GM19351 (cell line): ENCODE measurements at regions not wholly inside any gene's neighbourhood (a gene's known extent, or its start where the extent isn't known, plus 50 kb on each side); places are given as distances from the start of the nearest gene placed in this dataset.
"Not testable (repeated sequence)": the region's sequence is repeated elsewhere in the genome, so short reads cannot be mapped to it uniquely, and the experiment has no call there.

ENCODE experiments used
- ATAC-seq: cut with Tn5 transposase; IDR thresholded peaks from one replicate; pipeline ENCODE4 v1.9.1; 2021; ENCODE audit warnings: mild to moderate bottlenecking, moderate library complexity; ENCODE audit not compliant: unreplicated experiment

DNA sequence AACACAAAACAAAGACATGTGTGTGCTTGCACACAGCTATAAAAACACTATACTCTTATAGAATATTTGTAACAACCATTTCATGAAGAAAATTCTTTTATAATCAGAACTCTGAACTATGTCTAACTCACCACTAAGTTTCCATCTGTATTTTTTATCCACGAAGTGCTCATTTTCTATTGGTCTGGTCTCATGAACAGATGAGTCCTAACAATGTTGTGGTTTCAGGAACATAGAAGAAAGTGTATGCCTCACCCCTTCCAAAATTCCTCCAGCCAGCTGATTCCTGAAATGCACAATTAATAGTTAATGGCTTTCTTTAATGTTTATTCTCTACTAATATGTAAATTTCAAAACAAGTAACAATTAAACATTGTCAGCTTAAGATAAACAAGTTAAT is 325.3 kb upstream of the GRAMD2B start:
- ATAC-seq = no peak

DNA sequence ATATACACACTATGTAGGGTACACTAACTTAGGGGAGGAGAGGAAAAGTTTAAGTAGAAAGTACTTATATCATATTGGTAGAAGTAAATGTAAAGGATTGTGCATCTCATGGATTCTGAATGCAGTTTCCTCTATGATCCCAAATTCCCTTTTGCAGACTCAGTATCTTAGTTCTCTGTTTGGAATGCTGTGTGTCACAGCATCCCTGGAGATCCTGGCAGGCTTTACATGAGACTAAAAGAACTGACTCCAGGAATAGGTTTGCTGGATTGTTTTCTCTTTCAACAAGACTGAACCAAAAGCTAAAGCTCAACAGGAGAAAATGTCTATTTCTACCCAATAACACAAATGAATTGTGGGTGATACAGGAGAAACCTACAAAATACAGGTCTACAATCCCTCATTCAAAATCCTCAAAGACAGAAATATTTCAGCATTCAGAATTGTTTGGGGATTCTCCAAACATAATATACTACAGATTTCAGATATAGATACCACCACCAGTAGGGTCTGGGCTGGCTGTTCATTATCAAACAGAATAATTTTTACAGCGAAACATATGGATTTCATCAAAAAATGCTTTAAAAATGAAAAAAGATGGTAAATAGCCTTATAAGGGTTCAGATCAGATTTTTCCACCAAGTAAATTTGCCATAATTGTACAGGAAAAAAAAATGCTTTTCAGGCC is 324.7 kb upstream of the GRAMD2B start:
- ATAC-seq = no peak

DNA sequence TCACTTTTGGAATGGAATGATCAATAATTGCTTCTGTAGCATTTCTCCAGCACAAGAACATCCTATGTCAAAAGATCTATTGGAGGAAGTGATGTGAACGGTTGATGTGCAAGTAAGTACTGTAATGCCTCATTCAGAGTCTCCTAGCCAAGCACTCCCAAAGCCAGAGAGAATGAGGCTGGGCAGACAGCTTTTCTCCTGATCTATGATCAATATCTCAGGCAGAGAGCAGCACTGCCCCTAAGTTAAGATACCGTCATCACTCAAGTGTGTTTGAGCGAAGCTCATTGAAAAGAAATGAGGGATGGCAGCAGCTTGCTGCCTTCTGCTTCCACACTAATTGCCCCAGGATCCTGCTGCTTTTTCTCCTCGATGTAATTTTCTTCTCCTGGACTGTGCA is 324.1 kb upstream of the GRAMD2B start:
- no peak for ATAC-seq

DNA sequence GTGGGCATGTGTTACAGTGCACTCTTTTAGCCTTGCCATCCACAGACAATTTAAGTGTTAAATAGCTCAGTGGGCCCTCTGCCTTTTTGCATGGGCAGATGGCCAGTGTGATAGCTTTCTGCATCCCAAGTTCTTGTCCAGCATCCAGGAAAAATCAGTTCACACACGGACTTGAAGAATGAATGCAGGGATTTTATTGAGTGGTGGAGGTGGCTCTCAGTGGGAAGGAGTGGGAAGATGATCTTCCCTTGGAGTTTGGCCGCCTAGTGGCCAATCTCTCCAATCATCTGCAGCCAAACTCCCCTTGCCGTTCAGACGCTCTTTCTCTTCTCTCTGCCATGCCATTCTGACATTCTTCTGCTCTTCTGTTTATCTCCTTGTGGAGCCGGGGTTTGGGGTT is 322.4 kb upstream of the GRAMD2B start:
- no peak for ATAC-seq

DNA sequence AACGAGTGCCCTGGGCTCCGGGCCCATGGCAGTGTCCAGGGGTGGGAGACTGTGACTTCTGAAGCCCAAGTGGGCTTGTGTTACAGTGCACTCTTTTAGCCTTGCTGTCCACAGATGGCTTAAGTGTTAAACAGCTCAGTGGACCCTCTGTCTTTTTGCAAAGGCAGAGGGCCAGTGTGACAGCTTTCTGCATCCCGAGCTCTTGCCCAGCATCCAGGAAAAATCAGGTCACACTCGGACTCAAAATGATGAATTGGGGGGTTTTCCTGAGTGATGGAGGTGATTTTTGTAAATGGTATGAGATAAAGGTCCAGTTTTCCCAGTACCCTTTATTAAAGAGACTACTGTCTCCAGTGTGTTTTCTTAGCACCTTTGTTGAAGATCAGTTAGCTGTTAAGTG is 321.3 kb upstream of the GRAMD2B start:
- no peak for ATAC-seq

DNA sequence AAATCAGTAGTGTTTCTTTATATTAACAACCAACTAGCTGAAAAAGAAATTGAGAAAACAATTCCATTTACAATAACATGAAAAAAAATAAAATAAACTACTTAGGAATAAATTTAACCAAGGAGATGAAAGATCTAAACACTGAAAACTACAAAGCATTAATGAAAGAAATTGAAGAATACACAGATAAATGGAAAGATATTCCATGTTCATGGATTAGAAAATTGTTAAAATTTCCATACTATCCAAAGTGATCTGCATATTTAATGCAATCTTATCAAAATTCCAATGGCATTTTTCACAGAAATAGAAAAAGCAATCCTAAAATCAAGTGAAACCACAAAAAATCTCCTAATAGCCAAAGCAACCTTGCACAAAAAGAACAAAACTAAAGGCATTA is 320.2 kb upstream of the GRAMD2B start:
- ATAC-seq = no peak

DNA sequence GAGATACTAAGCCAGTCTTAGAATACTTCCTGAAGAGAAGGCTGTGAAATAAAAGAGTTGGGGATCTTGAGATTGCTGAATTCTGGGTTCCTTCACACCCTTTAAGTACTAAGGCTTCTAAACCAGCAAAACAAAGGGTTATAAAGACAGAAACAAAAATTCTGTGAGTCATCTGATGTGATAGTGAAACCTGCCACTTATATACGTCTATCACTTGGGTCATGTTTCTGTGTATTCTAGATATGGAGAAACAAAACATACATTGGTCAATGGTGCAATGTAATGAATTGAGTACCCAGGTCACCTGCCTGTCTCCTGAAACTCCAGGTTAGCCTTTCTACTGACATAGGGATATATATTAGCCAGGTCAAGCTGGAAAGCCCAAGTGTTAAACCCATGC is 319.3 kb upstream of the GRAMD2B start:
- no peak for ATAC-seq

DNA sequence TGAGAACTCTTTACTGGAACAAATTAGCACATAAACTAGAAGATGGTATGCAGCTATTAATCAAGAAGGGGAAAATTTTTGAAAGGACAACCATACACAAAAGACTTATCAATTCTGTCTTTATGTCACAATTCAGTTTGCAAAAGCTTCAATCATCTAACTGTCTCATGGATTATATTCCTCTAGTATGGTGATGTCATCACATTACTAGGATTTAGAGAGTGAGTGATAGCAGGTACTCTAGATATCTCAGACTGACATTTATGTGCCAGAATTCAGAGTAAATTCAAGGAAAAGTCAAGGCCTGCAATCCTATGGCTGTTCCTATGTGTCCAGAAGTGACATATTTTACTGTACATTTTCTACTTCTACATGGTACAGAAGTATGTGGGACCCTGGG is 318.9 kb upstream of the GRAMD2B start:
- no peak for ATAC-seq

DNA sequence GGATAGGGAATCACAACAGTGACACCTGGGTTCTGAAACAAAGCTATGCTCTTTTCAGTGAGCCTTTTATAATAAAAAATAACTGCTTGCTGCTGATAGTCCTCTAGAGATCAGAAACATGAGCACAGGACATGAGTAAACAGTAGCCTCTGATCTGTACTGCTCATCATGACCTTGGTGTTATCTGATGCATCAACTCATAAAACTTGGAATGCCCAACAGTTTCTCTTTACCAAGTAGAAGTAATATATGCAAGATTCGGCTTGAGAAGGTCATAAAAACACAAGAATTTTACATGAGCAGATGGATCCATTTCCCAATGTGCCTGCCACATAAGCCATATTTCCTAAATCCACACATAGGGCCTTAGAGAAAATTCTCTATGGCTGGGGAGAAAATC is 318.3 kb upstream of the GRAMD2B start:
- no peak for ATAC-seq

DNA sequence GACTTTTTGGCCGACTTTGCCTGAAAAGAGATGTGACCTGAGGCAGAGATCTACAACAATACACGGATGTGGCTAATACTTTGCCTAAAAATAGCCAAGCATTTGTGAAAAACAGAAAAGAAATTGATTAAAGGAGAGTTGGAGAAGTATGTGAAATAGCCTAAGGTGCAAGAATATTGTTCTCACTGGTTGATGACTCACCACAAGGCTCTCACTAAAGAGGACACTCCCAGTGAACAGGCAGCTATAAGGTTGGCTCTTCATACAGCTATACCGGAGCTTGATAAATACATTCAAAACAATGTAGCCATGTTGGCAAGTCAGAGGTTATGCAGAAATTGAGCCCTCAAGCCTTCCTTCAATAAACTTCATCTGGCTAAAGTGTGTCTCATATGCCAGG is 317.2 kb upstream of the GRAMD2B start:
- ATAC-seq = no peak

DNA sequence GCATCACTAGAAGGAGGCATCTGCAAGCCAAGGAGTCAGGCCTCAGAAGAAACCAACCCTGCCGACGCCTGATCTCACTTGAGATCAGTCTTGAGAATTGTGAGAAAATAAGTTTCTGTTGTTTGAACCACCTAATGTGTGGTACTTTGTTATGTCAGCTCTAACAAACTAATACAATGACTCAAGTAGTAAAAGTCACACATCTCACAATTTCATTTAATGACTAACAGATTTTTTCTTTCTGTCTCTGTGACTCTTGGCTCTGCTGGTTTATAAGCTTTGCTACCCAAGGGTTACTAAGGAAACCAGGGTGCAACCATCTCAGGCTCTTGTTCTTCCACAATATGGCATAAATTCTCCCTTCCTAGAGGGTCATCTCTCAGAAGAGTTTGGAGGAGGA is 315.8 kb upstream of the GRAMD2B start:
- ATAC-seq = no peak

DNA sequence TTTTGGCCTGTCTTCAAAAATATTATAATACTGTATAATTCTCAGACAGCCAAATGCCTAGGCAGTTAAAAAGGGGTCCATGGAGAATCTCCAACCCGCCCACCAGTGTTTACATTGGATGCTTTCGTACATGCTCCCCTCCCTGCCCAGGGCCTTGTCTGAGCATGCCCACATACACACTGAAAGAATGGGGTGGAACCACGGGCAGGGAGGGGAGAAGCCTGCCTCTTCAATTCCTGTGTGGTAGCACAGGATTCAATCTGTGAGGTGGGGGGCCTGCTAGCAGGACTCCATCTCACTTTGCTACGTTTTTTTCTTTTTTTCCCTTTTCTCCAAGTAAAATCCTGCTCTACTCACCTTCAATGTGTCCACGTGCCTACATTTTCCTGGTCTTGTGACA is 314.7 kb upstream of the GRAMD2B start:
- ATAC-seq = no peak

DNA sequence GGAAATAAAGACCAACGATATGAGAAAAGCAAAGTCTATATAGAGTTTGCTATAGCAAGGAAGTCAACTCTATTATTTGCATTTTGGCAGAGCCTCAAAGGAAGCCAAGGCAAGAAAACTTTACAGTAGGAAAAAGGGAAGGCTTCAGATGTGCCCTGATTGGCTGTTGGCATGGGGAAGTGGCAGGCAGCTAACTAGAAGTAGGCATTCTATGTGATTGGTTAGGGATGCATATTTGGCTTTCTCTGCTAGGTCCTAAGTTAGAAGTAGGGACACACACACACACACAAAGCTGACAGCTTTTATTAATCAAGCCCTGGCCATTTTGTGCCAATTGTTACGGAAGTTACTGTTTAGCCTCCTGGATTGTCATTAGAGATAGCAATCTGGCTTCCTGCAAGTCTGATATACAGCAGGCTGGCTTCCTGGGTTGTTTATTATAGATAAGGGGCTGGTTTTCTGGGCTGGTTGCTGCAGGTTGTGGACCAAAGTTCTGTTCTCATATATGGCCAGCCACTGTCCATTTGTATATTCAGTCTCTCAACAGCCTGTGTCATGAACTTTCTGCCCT is 308.1 kb upstream of the GRAMD2B start:
- ATAC-seq = no peak

DNA sequence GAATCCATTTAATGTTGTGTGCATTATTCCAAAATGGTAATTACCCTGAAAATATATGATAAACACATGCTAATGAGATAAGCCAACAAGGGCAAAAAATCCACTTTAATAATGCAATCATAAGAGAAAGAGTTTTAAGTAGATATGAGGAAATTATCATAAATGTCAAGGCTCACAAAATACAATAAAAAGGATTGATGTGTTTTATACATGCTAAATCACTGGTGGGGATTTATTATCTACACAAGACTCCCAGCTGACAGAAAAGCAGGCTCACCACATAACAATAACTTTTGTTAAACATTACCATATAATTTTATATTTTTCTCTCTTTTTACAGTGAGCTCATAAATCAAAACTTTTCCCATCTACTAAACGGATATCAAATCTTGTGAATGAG is 306.2 kb upstream of the GRAMD2B start:
- ATAC-seq = no peak

DNA sequence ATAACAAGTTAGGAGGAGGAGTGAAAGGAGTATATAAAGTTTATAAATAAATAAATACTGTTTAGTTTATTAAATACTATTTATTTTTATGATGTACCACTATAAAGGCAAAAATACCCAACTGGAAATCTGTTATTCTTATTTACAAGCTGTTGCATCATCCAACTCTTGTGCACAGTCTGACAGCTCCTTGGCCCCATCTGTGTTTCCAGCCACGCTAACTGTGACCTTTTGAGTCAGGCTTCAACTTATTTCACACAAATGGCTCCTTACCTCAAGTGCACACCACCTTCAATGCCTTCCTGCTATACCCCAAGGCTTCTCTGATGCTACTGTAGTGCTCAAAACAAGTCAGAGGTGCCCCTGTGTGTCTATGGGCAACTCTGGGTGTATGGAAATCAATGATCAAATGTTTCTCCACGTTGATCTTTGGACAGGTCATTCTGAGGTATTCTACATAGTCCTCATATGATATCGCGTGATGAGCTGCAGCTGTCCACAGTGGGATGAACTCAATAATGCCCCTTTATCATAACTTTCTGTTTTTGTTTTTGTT is 303.2 kb upstream of the GRAMD2B start:
- ATAC-seq = no peak

DNA sequence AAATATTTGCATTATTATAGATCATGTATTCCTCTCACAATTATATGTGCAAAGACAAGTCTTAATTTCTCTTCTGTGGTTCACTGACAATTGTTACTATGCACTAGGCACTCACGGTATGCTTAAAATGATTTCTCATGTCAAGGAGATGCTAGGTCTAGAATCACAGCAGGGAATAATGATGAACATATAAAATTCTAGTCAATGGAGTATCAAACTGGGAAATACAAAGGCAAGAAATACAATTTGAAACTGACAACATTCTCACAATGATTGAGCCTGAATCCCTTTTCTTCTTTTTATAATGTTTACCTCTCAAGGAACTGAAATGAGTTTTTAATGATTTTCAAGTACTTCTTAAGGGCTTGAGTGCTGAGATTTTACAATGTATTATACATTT is 302.3 kb upstream of the GRAMD2B start:
- no peak for ATAC-seq

DNA sequence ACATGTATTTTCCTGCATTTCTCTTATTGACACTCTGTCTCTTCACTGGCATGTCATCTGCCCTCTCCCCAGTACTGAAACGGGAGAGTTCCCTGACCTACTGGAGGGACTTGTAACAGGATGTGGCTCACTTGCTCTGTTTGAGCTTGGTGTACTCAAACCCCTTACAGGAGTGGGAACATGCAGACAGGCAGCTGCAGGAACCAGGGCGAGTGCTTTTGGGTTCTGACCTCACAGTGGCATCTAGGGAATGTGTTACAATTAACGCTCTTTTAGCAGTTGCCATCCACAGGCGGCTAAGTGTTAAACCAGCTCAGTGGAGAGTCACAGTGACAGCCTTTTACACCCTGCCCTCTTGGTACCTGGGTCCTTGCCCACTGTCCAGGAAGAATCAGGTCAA is 300.3 kb upstream of the GRAMD2B start:
- ATAC-seq = no peak

DNA sequence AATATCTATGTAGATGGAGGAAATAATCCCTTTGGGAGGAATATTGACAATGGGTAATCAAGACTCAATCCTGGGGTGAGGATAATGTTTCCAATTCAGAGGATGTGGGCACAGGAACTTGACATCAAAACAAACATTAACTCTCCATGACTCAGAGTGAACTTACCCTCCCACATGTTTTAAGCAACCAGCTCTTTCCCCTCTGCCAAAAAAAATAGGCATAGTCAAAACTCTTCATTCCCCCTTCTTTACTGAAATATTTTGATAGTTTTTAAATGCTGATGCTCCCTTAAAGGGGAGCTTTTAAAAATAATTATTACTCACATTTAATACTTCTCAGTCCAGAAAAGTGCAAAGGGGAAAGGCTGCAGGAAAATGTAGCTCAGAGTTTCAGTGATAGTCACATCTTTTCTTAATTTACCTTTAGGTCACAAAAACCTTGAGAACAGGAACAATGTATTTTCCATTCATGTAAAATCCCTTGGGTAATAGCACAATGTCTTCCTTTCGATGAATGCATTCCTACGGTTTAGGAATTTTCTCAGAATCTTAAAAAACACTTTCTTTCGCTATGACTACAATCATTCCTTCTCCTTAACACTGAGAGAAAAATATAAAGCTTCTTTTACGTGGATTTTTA is 298.4 kb upstream of the GRAMD2B start:
- ATAC-seq = no peak

DNA sequence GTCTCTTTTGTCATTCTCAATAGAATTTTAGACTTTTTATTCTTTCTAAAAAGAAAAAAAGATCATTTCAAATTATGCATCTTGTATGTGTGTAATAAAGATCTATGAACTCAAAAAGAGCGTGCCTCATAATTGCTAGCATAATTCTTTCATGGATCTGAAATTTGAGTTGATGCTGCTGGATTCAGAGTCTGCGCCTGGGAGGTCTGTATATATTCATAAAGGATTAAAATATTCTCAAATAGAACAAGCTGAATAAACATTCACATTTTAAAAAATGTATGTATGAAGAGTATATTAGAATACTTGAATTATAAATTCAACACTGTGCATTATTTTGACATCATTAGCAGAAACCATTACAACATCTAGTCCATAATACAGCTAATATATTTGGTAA is 297.8 kb upstream of the GRAMD2B start:
- ATAC-seq = no peak

DNA sequence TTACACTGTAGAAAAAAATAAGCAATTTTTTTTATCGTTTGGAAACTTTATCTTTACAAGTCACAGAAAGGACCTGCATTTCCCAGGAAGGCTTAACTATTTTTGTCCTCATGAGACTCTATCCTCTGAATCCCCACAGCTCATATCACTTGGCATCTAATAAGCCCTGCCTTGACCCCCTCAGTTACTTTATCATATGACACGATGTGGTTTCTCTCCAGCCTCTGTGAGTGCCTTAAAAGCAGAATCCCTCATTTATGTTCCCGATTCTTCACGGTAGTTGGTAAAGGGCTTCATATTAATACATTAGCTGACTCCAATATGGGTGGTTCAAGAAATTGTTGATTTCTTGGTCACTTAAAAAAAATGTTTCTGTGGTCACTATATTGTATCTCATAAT is 296.6 kb upstream of the GRAMD2B start:
- no peak for ATAC-seq

DNA sequence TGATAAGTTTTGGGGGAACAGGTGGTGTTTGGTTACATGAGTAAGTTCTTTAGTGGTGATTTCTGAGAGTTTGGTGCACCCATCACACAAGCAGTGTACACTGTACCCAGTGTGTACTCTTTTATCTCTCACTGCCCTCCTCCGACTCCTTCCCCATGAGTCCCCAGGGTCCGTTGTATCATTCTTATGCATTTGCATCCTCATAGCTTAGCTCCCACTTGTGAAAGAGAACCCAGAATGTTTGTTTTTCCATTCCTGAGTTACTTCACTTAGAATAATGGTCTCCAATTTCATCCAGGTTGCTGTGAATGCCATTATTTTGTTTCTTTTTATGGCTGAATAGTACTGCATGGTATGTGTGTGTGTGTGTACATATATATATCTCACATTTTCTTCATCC is 295.8 kb upstream of the GRAMD2B start:
- not testable (repeated sequence) for ATAC-seq

DNA sequence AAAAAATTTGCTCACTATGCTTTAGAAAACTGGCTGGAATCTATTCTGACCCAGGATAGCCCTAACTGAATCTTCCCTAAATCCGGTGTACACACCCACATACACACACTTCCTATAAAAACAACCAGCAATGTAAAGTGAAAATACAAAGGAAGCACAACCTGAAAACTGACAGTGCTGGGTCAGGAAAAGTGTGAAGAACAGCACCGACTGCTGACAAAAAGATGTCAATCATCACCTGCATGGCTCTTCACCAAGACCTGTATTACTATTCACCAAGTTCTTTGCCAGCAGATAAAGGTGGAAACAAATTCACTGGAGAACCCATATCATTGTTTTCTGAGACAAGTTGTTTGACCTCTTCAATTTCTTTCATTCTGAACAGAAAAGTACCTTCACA is 293.8 kb upstream of the GRAMD2B start:
- no peak for ATAC-seq
